ENCODE measurements at regions not wholly inside any gene's neighbourhood (a gene's known extent, or its start where the extent isn't known, plus 50 kb on each side); places are given as distances from the start of the nearest gene placed in this dataset.

DNA sequence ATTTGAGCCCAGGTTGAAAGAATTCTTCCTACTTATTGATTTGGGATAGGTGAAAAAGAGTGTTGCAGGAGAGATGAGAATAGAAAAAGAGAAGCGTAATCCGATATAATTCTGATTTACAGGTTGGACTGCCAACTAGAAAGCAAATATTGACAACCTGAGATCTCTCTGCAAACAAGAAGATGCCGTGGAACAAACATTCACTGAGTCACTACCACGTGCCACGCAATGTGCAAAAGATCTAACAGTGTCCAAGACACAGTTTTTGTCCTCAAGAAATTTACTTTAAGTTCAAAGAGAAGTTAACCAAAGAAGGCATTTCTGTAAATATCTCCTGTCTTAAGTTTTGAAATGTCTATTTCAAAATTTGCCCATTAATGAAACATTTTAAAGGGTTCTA, 578.0 kb upstream of the ARID1B start:
- Histone ChIP-seq H3K9me3 (ENCODE audit: insufficient read depth, low read length) (no peaks in the 10 kb centered on the region), H3K27me3 (ENCODE audit: low read depth, low read length) (no peaks in the 10 kb centered on the region), H4K20me1 (ENCODE audit: insufficient read depth, low read length) (no peaks in the 10 kb centered on the region), H3K9ac (ENCODE audit: low read length) (no peak overlapping the region), H2AFZ (ENCODE audit: low read depth, low read length) (no peak overlapping the region), H3K4me1 (ENCODE audit: low read length) (no peaks in the 10 kb centered on the region), H3K36me3 (replicated peaks; ENCODE audit: low read depth, low read length) (no peaks in the 10 kb centered on the region), H3K27ac (ENCODE audit: low read length) (no peak overlapping the region), H3K4me2 (ENCODE audit: low read length) (no peak overlapping the region), H3K79me2 (ENCODE audit: low read length) (no peaks in the 10 kb centered on the region), H3K4me3 (ENCODE audit: low read length) (no peak overlapping the region)
- TF ChIP-seq CTCF (IDR thresholded peaks at IDR 0.05; ENCODE audit: low read depth, low read length) (no peak), EZH2phosphoT487 (IDR thresholded peaks at IDR 0.05; ENCODE audit: low read depth) (no peak)

DNA sequence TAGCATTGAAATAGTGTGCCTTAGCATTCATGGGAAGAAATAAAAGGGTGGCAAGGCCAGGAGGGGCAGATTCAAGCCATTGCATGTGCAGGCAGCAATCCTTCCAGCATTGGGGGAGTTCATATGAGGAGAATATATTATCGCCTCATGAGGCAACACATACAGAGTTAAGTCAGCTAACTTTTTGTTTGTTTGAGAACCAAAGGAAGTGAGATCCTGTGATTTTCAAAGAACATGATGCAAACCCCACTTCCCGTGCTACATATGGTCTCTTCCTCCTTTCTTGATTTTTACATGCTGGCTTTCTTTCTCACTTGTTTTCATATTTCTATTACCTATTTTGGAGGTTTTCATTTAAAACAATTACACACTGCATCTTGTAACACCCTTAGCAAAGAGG, 579.7 kb upstream of the ARID1B start:
- H3K9ac ChIP-seq (ENCODE audit: low read length), result no peak overlapping the region
- no peak overlapping the region for H2AFZ ChIP-seq (ENCODE audit: low read depth, low read length)
- TF ChIP-seq CTCF (IDR thresholded peaks at IDR 0.05; ENCODE audit: low read depth, low read length) (no peak), EZH2phosphoT487 (IDR thresholded peaks at IDR 0.05; ENCODE audit: low read depth) (no peak)
- no peaks in the 10 kb centered on the region for H3K27me3 ChIP-seq (ENCODE audit: low read depth, low read length)
- H3K27ac ChIP-seq (ENCODE audit: low read length), result no peak overlapping the region
- no peaks in the 10 kb centered on the region for H3K79me2 ChIP-seq (ENCODE audit: low read length)
- H3K9me3 ChIP-seq (ENCODE audit: insufficient read depth, low read length), result no peaks in the 10 kb centered on the region
- H3K4me2 ChIP-seq (ENCODE audit: low read length), result no peak overlapping the region
- no peaks in the 10 kb centered on the region for H3K36me3 ChIP-seq (replicated peaks; ENCODE audit: low read depth, low read length)
- no peak overlapping the region for H3K4me3 ChIP-seq (ENCODE audit: low read length)
- no peaks in the 10 kb centered on the region for H4K20me1 ChIP-seq (ENCODE audit: insufficient read depth, low read length)
- H3K4me1 ChIP-seq (ENCODE audit: low read length), result no peaks in the 10 kb centered on the region

- H3K79me2 ChIP-seq (ENCODE audit: low read length), result no peaks in the 10 kb centered on the region
- no peaks in the 10 kb centered on the region for H3K4me1 ChIP-seq (ENCODE audit: low read length)
- TF ChIP-seq CTCF (IDR thresholded peaks at IDR 0.05; ENCODE audit: low read depth, low read length) (no peak), EZH2phosphoT487 (IDR thresholded peaks at IDR 0.05; ENCODE audit: low read depth) (no peak)
- H2AFZ ChIP-seq (ENCODE audit: low read depth, low read length), result no peak overlapping the region
- H3K27me3 ChIP-seq (ENCODE audit: low read depth, low read length), result no peaks in the 10 kb centered on the region
- H3K9me3 ChIP-seq (ENCODE audit: insufficient read depth, low read length), result no peaks in the 10 kb centered on the region
- H3K36me3 ChIP-seq (replicated peaks; ENCODE audit: low read depth, low read length), result no peaks in the 10 kb centered on the region
- H4K20me1 ChIP-seq (ENCODE audit: insufficient read depth, low read length), result no peaks in the 10 kb centered on the region
- no peak overlapping the region for H3K4me3 ChIP-seq (ENCODE audit: low read length)
- no peak overlapping the region for H3K9ac ChIP-seq (ENCODE audit: low read length)
- no peak overlapping the region for H3K4me2 ChIP-seq (ENCODE audit: low read length)
- no peak overlapping the region for H3K27ac ChIP-seq (ENCODE audit: low read length)
Measured at GRCh38 chr6:156194981-156195380, 582.2 kb upstream of the ARID1B start.

DNA sequence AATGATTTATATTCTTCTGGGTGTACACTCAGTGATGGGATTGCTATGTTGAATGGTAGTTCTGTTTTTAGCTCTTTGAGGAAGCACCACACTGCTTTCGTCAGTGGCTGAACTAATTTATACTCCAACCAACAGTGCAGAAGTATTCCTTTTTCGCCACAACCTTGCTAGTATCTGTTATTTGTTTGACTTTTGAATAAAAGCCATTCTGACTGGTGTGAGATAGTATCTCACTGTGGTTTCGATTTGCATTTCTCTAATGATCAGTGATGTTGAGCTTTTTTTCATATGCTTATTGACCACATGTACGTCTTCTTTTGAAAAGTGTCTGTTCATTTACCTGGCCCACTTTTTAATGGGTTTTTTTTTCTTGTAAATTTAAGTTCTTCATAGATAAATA, 583.8 kb upstream of the ARID1B start:
- TF ChIP-seq EZH2phosphoT487 (IDR thresholded peaks at IDR 0.05; ENCODE audit: low read depth) (no peak), CTCF (IDR thresholded peaks at IDR 0.05; ENCODE audit: low read depth, low read length) (no peak)
- no peak overlapping the region for H3K9ac ChIP-seq (ENCODE audit: low read length)
- H3K27me3 ChIP-seq (ENCODE audit: low read depth, low read length), result no peaks in the 10 kb centered on the region
- no peak overlapping the region for H2AFZ ChIP-seq (ENCODE audit: low read depth, low read length)
- H3K36me3 ChIP-seq (replicated peaks; ENCODE audit: low read depth, low read length), result no peaks in the 10 kb centered on the region
- H3K4me2 ChIP-seq (ENCODE audit: low read length), result no peak overlapping the region
- no peaks in the 10 kb centered on the region for H3K9me3 ChIP-seq (ENCODE audit: insufficient read depth, low read length)
- no peak overlapping the region for H3K27ac ChIP-seq (ENCODE audit: low read length)
- no peaks in the 10 kb centered on the region for H4K20me1 ChIP-seq (ENCODE audit: insufficient read depth, low read length)
- H3K4me3 ChIP-seq (ENCODE audit: low read length), result no peak overlapping the region
- no peaks in the 10 kb centered on the region for H3K79me2 ChIP-seq (ENCODE audit: low read length)
- no peaks in the 10 kb centered on the region for H3K4me1 ChIP-seq (ENCODE audit: low read length)
